ENCODE measurements at regions not wholly inside any gene's neighbourhood (a gene's known extent, or its start where the extent isn't known, plus 50 kb on each side); places are given as distances from the start of the nearest gene placed in this dataset.
"Not testable (repeated sequence)": the region's sequence is repeated elsewhere in the genome, so short reads cannot be mapped to it uniquely, and the experiment has no call there.

GRCh38 chr15:26001201-26001600 is 138.1 kb upstream of the ATP10A start:
- H3K36me3 ChIP-seq = no peaks in the 10 kb centered on the region
- intact Hi-C loops (cut with micrococcal nuclease) = loop anchor here (10.0 kb wide), 1 partner anchor 56 kb away; no protein-coding TSS in a partner anchor
- H3K4me1 ChIP-seq = no peaks in the 10 kb centered on the region
- no peak for DNase-seq
- no peak overlapping the region for H3K4me3 ChIP-seq
- no peak for TF ChIP-seq CTCF (IDR thresholded peaks at IDR 0.05; ENCODE audit: borderline replicate concordance)
- H3K9me3 ChIP-seq (replicated peaks) = no peaks in the 10 kb centered on the region
- no peak overlapping the region for H3K27ac ChIP-seq (replicated peaks)
- H3K27me3 ChIP-seq (ENCODE audit: low read depth) = peaks cover 18% of the 10 kb centered on the region

- no peak overlapping the region for H3K27ac ChIP-seq (replicated peaks)
- H3K36me3 ChIP-seq = no peaks in the 10 kb centered on the region
- no peak for TF ChIP-seq CTCF (IDR thresholded peaks at IDR 0.05; ENCODE audit: borderline replicate concordance)
- no peak overlapping the region for H3K4me3 ChIP-seq
- DNase-seq = no peak
- intact Hi-C loops (cut with micrococcal nuclease) = no loop called here
- no peaks in the 10 kb centered on the region for H3K4me1 ChIP-seq
- no peaks in the 10 kb centered on the region for H3K9me3 ChIP-seq (replicated peaks)
- H3K27me3 ChIP-seq (ENCODE audit: low read depth) = peaks cover 7% of the 10 kb centered on the region
Measured at GRCh38 chr15:25993506-25993905, 130.4 kb upstream of the ATP10A start.

GRCh38 chr15:25990220-25990619 is 127.1 kb upstream of the ATP10A start:
- no peaks in the 10 kb centered on the region for H3K4me1 ChIP-seq
- TF ChIP-seq CTCF (IDR thresholded peaks at IDR 0.05; ENCODE audit: borderline replicate concordance) = no peak
- no peak overlapping the region for H3K4me3 ChIP-seq
- DNase-seq = no peak
- no peaks in the 10 kb centered on the region for H3K36me3 ChIP-seq
- no peak overlapping the region for H3K27ac ChIP-seq (replicated peaks)
- H3K9me3 ChIP-seq (replicated peaks) = no peaks in the 10 kb centered on the region
- no peaks in the 10 kb centered on the region for H3K27me3 ChIP-seq (ENCODE audit: low read depth)
- intact Hi-C loops (cut with micrococcal nuclease) = no loop called here

GRCh38 chr15:25989327-25989726 is 126.2 kb upstream of the ATP10A start:
- TF ChIP-seq CTCF (IDR thresholded peaks at IDR 0.05; ENCODE audit: borderline replicate concordance) = no peak
- no peak for DNase-seq
- Histone ChIP-seq H3K27me3 (ENCODE audit: low read depth) (no peaks in the 10 kb centered on the region), H3K4me3 (no peak overlapping the region), H3K4me1 (no peaks in the 10 kb centered on the region), H3K9me3 (replicated peaks) (no peaks in the 10 kb centered on the region), H3K27ac (replicated peaks) (no peak overlapping the region), H3K36me3 (no peaks in the 10 kb centered on the region)
- intact Hi-C loops (cut with micrococcal nuclease) = no loop called here

- H3K4me3 ChIP-seq; H3K27me3 ChIP-seq (ENCODE audit: low read depth); H3K36me3 ChIP-seq; H3K4me1 ChIP-seq; intact Hi-C loops (cut with micrococcal nuclease); DNase-seq; H3K9me3 ChIP-seq (replicated peaks); H3K27ac ChIP-seq (replicated peaks): not testable (repeated sequence)
Measured at GRCh38 chr15:25988716-25989115, 125.6 kb upstream of the ATP10A start.

- Histone ChIP-seq H3K27me3 (ENCODE audit: low read depth) (peaks cover 3% of the 10 kb centered on the region), H3K27ac (replicated peaks) (no peak overlapping the region), H3K4me3 (no peak overlapping the region), H3K4me1 (no peaks in the 10 kb centered on the region), H3K36me3 (no peaks in the 10 kb centered on the region), H3K9me3 (replicated peaks) (no peaks in the 10 kb centered on the region)
- intact Hi-C loops (cut with micrococcal nuclease) = no loop called here
- no peak for DNase-seq
- no peak for TF ChIP-seq CTCF (IDR thresholded peaks at IDR 0.05; ENCODE audit: borderline replicate concordance)
Measured at GRCh38 chr15:25987638-25988037, 124.5 kb upstream of the ATP10A start.

Data from left ventricle myocardium inferior (tissue), 1 donor.